Liver (tissue), 8 donors: ENCODE measurements at regions not wholly inside any gene's neighbourhood (a gene's known extent, or its start where the extent isn't known, plus 50 kb on each side); places are given as distances from the start of the nearest gene placed in this dataset.

Experiments used
- DNase-seq: peaks from one replicate; pipeline ENCODE4 v3.0.0-alpha.2; 2017; ENCODE audit warnings: low spot score
- H3K27ac ChIP-seq, 2 donors: one replicate each; pipeline ENCODE4 v1.7.0; 2013; ENCODE audit warnings: inconsistent platforms in 2 of 2, low read length in 2 of 2, control low read depth in 1 of 2, low read depth in 1 of 2, mild to moderate bottlenecking in 1 of 2
- H3K27me3 ChIP-seq, 4 donors: one replicate each; pipeline versions ENCODE4 v1.6.1 to v1.7.0; 2013; ENCODE audit warnings: low read length in 3 of 4, inconsistent platforms in 1 of 4, mild to moderate bottlenecking in 1 of 4, moderate library complexity in 1 of 4; ENCODE audit not compliant: control insufficient read depth in 4 of 4, insufficient read depth in 4 of 4
- H3K36me3 ChIP-seq, 4 donors: one replicate each; pipeline versions ENCODE4 v1.6.1 to v1.7.0; 2013; ENCODE audit warnings: low read length in 3 of 4, mild to moderate bottlenecking in 3 of 4, low read depth in 1 of 4, moderate library complexity in 1 of 4; ENCODE audit not compliant: control insufficient read depth in 4 of 4, insufficient read depth in 3 of 4
- H3K4me1 ChIP-seq, 4 donors: one replicate each; pipeline versions ENCODE4 v1.6.1 to v1.7.0; 2013; ENCODE audit warnings: low read length in 3 of 4, mild to moderate bottlenecking in 3 of 4, moderate library complexity in 1 of 4; ENCODE audit not compliant: control insufficient read depth in 4 of 4, insufficient read depth in 4 of 4
- H3K4me3 ChIP-seq, 3 donors: one replicate each; pipeline versions ENCODE4 v1.6.1 to v1.7.0; 2013; ENCODE audit warnings: low read length in 3 of 3, control low read depth in 1 of 3, low read depth in 1 of 3, mild to moderate bottlenecking in 1 of 3
- H3K9ac ChIP-seq, 2 donors: one replicate each; pipeline ENCODE4 v1.7.0; 2013; ENCODE audit warnings: low read length in 2 of 2, mild to moderate bottlenecking in 2 of 2, moderate library complexity in 2 of 2, control low read depth in 1 of 2, low read depth in 1 of 2
- H3K9me3 ChIP-seq, 4 donors: one replicate each; pipeline versions ENCODE4 v1.6.1 to v1.7.0; 2013; ENCODE audit warnings: low read length in 3 of 4; ENCODE audit not compliant: control insufficient read depth in 4 of 4
- ATF3 ChIP-seq: IDR thresholded peaks from 2 replicates; pipeline ENCODE4 v1.6.1; 2016; ENCODE audit warnings: antibody characterized with exemption
- CTCF ChIP-seq: fragments of 150-350 bp; IDR thresholded peaks from 2 replicates; pipeline ENCODE4 v1.5.1; 2017; ENCODE audit warnings: improper control_type of control experiment, low read depth, low read length; ENCODE audit not compliant: missing input control
- EGR1 ChIP-seq, 2 donors: IDR thresholded peaks; 2 replicates each; pipeline ENCODE4 v1.6.1; 2016 to 2018; ENCODE audit warnings: antibody characterized with exemption in 2 of 2, low read depth in 2 of 2
- FOXA1 ChIP-seq: IDR thresholded peaks from 2 replicates; pipeline ENCODE4 v1.6.1; 2016; ENCODE audit warnings: antibody characterized with exemption
- FOXA2 ChIP-seq: IDR thresholded peaks from 2 replicates; pipeline ENCODE4 v1.6.1; 2016; ENCODE audit warnings: antibody characterized with exemption
- GABPA ChIP-seq, 2 donors: IDR thresholded peaks in 1 of 2; conservative IDR thresholded peaks in 1 of 2; 2 replicates each; pipeline ENCODE4 v1.6.1; 2016; ENCODE audit warnings: antibody characterized with exemption in 2 of 2, mild to moderate bottlenecking in 1 of 2, moderate library complexity in 1 of 2
- HNF4A ChIP-seq, 2 donors: conservative IDR thresholded peaks; 2 replicates each; pipeline ENCODE4 v1.6.1; 2016; ENCODE audit warnings: antibody characterized with exemption in 2 of 2, mild to moderate bottlenecking in 2 of 2
- HNF4G ChIP-seq: IDR thresholded peaks from 2 replicates; pipeline ENCODE4 v1.6.1; 2016; ENCODE audit warnings: antibody characterized with exemption
- JUND ChIP-seq, 2 donors: IDR thresholded peaks; 2 replicates each; pipeline ENCODE4 v1.6.1; 2016; ENCODE audit warnings: antibody characterized with exemption in 2 of 2
- MAX ChIP-seq: IDR thresholded peaks from 2 replicates; pipeline ENCODE4 v1.6.1; 2016; ENCODE audit warnings: antibody characterized with exemption
- NR2F2 ChIP-seq: IDR thresholded peaks from 2 replicates; pipeline ENCODE4 v1.6.1; 2016; ENCODE audit warnings: antibody characterized with exemption
- RAD21 ChIP-seq, 2 donors: IDR thresholded peaks; 2 replicates each; pipeline ENCODE4 v1.6.1; 2016; ENCODE audit warnings: antibody characterized with exemption in 2 of 2, mild to moderate bottlenecking in 2 of 2
- REST ChIP-seq: IDR thresholded peaks from 2 replicates; pipeline ENCODE4 v1.6.1; 2016; ENCODE audit warnings: antibody characterized with exemption, mild to moderate bottlenecking
- RXRA ChIP-seq, 2 donors: IDR thresholded peaks; 2 replicates each; pipeline ENCODE4 v1.6.1; 2017 to 2018; ENCODE audit warnings: antibody characterized with exemption in 2 of 2, mild to moderate bottlenecking in 1 of 2
- SP1 ChIP-seq: IDR thresholded peaks from 2 replicates; pipeline ENCODE4 v1.6.1; 2018; ENCODE audit warnings: antibody characterized with exemption, mild to moderate bottlenecking
- TAF1 ChIP-seq: conservative IDR thresholded peaks from 2 replicates; pipeline ENCODE4 v1.6.1; 2016; ENCODE audit warnings: antibody characterized with exemption, mild to moderate bottlenecking
- YY1 ChIP-seq: IDR thresholded peaks from 2 replicates; pipeline ENCODE4 v1.6.1; 2016; ENCODE audit warnings: antibody characterized with exemption, mild to moderate bottlenecking
- ZBTB33 ChIP-seq: IDR thresholded peaks from 2 replicates; pipeline ENCODE4 v1.6.1; 2016; ENCODE audit warnings: antibody characterized with exemption
- WGBS: extraction: QIAGEN DNeasy Blood & Tissue Kit; methylation state at CpG from one replicate; pipeline ENCODE4 v1.1.7; 2013; 5-methylcytosine and 5-hydroxymethylcytosine counted together
- donor health status: healthy.
- donor health status: healthy.
- donor health status: healthy.
- donor health status: healthy.
- donor health status: healthy.

GRCh38 chr11:23924226-23924625 is 572.6 kb upstream of the LUZP2 start:
- Histone ChIP-seq H3K4me1 (no peaks in the 10 kb centered on the region), H3K4me3 (no peak overlapping the region), H3K9ac (no peak overlapping the region), H3K36me3 (no peaks in the 10 kb centered on the region), H3K9me3 (peaks cover 0 to 3% (median 0%) of the 10 kb centered on the region in 4 donors), H3K27ac (no peak overlapping the region), H3K27me3 (no peaks in the 10 kb centered on the region)
- TF ChIP-seq MAX, result no peak
- no peak for TF ChIP-seq GABPA (IDR thresholded peaks at IDR 0.05 in 1 of 2, conservative IDR thresholded peaks at IDR 0.05 in 1 of 2)
- TF ChIP-seq FOXA1, result no peak
- no peak for TF ChIP-seq ZBTB33
- no peak for TF ChIP-seq ATF3
- no peak for TF ChIP-seq RAD21 (IDR thresholded peaks at IDR 0.05)
- no peak for TF ChIP-seq HNF4G
- TF ChIP-seq SP1, result no peak
- no peak for TF ChIP-seq NR2F2
- TF ChIP-seq EGR1 (IDR thresholded peaks at IDR 0.05; ENCODE audit: low read depth in 2 of 2), result no peak
- no peak for TF ChIP-seq YY1
- TF ChIP-seq TAF1, result no peak
- no peak for TF ChIP-seq CTCF
- no peak for TF ChIP-seq REST
- no peak for TF ChIP-seq HNF4A (conservative IDR thresholded peaks at IDR 0.05)
- TF ChIP-seq JUND (IDR thresholded peaks at IDR 0.05), result no peak
- no peak for TF ChIP-seq FOXA2
- no peak for TF ChIP-seq RXRA (IDR thresholded peaks at IDR 0.05)
- DNase-seq, result no peak
- 85% methylated on average over 1 of the region's 1 CpG for WGBS

GRCh38 chr11:23931443-23931842 is 565.4 kb upstream of the LUZP2 start:
- Histone ChIP-seq H3K36me3 (no peaks in the 10 kb centered on the region), H3K27ac (no peak overlapping the region), H3K9ac (no peak overlapping the region), H3K4me3 (no peak overlapping the region), H3K27me3 (no peaks in the 10 kb centered on the region), H3K9me3 (no peaks in the 10 kb centered on the region), H3K4me1 (no peaks in the 10 kb centered on the region)
- DNase-seq, result no peak
- WGBS, result 55% methylated on average over 2 of the region's 2 CpGs
- TF ChIP-seq FOXA1 (no peak), JUND (IDR thresholded peaks at IDR 0.05) (no peak), NR2F2 (no peak), TAF1 (no peak), RXRA (IDR thresholded peaks at IDR 0.05) (no peak), EGR1 (IDR thresholded peaks at IDR 0.05; ENCODE audit: low read depth in 2 of 2) (no peak), ATF3 (no peak), MAX (no peak), ZBTB33 (no peak), HNF4A (conservative IDR thresholded peaks at IDR 0.05) (no peak), HNF4G (no peak), CTCF (no peak), YY1 (no peak)
